ENCODE measurements at regions not wholly inside any gene's neighbourhood (a gene's known extent, or its start where the extent isn't known, plus 50 kb on each side); places are given as distances from the start of the nearest gene placed in this dataset.

- peak; percentile 0 to 30 for DNase-seq (ENCODE audit: low read depth in 2 of 2)
These were observed 636.0 kb downstream of the BCKDHB start for GRCh38 chr6:80742481-80742880.

- no peak for DNase-seq (ENCODE audit: low read depth in 2 of 2)
These were observed 627.2 kb downstream of the BCKDHB start for GRCh38 chr6:80733641-80734040.

GRCh38 chr6:80728830-80729229 lies 622.4 kb downstream of the BCKDHB start:
- no peak for DNase-seq (ENCODE audit: low read depth in 2 of 2)

GRCh38 chr6:80728101-80728750 lies 621.8 kb downstream of the BCKDHB start:
- DNase-seq (ENCODE audit: low read depth in 2 of 2), result no peak

GRCh38 chr6:80725156-80725930 lies 618.9 kb downstream of the BCKDHB start:
- DNase-seq (ENCODE audit: low read depth in 2 of 2), result no peak

GRCh38 chr6:80720824-80721223 lies 614.4 kb downstream of the BCKDHB start:
- DNase-seq (ENCODE audit: low read depth in 2 of 2), result no peak

GRCh38 chr6:80714513-80714912 lies 608.0 kb downstream of the BCKDHB start:
- no peak for DNase-seq (ENCODE audit: low read depth in 2 of 2)

- no peak for DNase-seq (ENCODE audit: low read depth in 2 of 2)
These were observed 592.0 kb downstream of the BCKDHB start for GRCh38 chr6:80698459-80698858.

GRCh38 chr6:80696268-80696667 lies 589.8 kb downstream of the BCKDHB start:
- DNase-seq (ENCODE audit: low read depth in 2 of 2), result no peak

- DNase-seq (ENCODE audit: low read depth in 2 of 2), result no peak
These were observed 584.2 kb downstream of the BCKDHB start for GRCh38 chr6:80690551-80691131.

- DNase-seq (ENCODE audit: low read depth in 2 of 2), result no peak
These were observed 583.4 kb downstream of the BCKDHB start for GRCh38 chr6:80689716-80690395.

GRCh38 chr6:80679992-80680391 lies 573.5 kb downstream of the BCKDHB start:
- DNase-seq (ENCODE audit: low read depth in 2 of 2), result no peak

GRCh38 chr6:80676386-80676785 lies 569.9 kb downstream of the BCKDHB start:
- DNase-seq (ENCODE audit: low read depth in 2 of 2), result no peak

GRCh38 chr6:80674669-80675068 lies 568.2 kb downstream of the BCKDHB start:
- no peak for DNase-seq (ENCODE audit: low read depth in 2 of 2)

- no peak for DNase-seq (ENCODE audit: low read depth in 2 of 2)
These were observed 566.9 kb downstream of the BCKDHB start for GRCh38 chr6:80673367-80673766.

GRCh38 chr6:80667006-80667405 lies 560.5 kb downstream of the BCKDHB start:
- no peak for DNase-seq (ENCODE audit: low read depth in 2 of 2)

- DNase-seq (ENCODE audit: low read depth in 2 of 2), result no peak
These were observed 552.5 kb downstream of the BCKDHB start for GRCh38 chr6:80658926-80659325.

- DNase-seq (ENCODE audit: low read depth in 2 of 2), result no peak
These were observed 540.7 kb downstream of the BCKDHB start for GRCh38 chr6:80647156-80647555.

GRCh38 chr6:80643881-80644280 lies 537.4 kb downstream of the BCKDHB start:
- DNase-seq (ENCODE audit: low read depth in 2 of 2), result no peak

- no peak for DNase-seq (ENCODE audit: low read depth in 2 of 2)
These were observed 536.0 kb downstream of the BCKDHB start for GRCh38 chr6:80642452-80642851.

- no peak for DNase-seq (ENCODE audit: low read depth in 2 of 2)
These were observed 535.1 kb downstream of the BCKDHB start for GRCh38 chr6:80641591-80641990.

- DNase-seq (ENCODE audit: low read depth in 2 of 2), result no peak
These were observed 533.7 kb downstream of the BCKDHB start for GRCh38 chr6:80640176-80640575.

Measured in dermis microvascular lymphatic vessel endothelial cell (primary cell).